Mononuclear cell (primary cell): ENCODE measurements at regions not wholly inside any gene's neighbourhood (a gene's known extent, or its start where the extent isn't known, plus 50 kb on each side); places are given as distances from the start of the nearest gene placed in this dataset.

Experiments used
- H3K27me3 ChIP-seq: 2 replicates; pipeline ENCODE4 v1.6.0; 2011; ENCODE audit warnings: low read length, control low read depth; ENCODE audit not compliant: insufficient read depth
- H3K4me1 ChIP-seq: 2 replicates; pipeline ENCODE4 v1.5.1; 2011; ENCODE audit warnings: mild to moderate bottlenecking, low read length, control low read depth; ENCODE audit not compliant: insufficient read depth
- H3K4me3 ChIP-seq: 2 replicates; pipeline ENCODE4 v1.5.1; 2011; ENCODE audit warnings: mild to moderate bottlenecking, low read length, moderate library complexity
- H3K9me3 ChIP-seq: 2 replicates; pipeline ENCODE4 v1.5.1; 2011; ENCODE audit warnings: low read depth, mild to moderate bottlenecking, control low read depth, low read length

GRCh38 chr5:159697530-159697929, 218.8 kb upstream of the ADRA1B start:
- Histone ChIP-seq H3K4me1 (no peaks in the 10 kb centered on the region), H3K9me3 (no peaks in the 10 kb centered on the region), H3K27me3 (no peaks in the 10 kb centered on the region)

GRCh38 chr5:159698322-159698721, 218.0 kb upstream of the ADRA1B start:
- Histone ChIP-seq H3K9me3 (no peaks in the 10 kb centered on the region), H3K4me3 (no peak overlapping the region), H3K27me3 (no peaks in the 10 kb centered on the region), H3K4me1 (no peaks in the 10 kb centered on the region)

More at GRCh38 chr5:159697530-159697929, 218.8 kb upstream of the ADRA1B start:
- H3K4me3 ChIP-seq, result no peak overlapping the region

GRCh38 chr5:159700016-159700415, 216.3 kb upstream of the ADRA1B start:
- Histone ChIP-seq H3K4me3 (no peak overlapping the region), H3K9me3 (no peaks in the 10 kb centered on the region), H3K4me1 (no peaks in the 10 kb centered on the region), H3K27me3 (no peaks in the 10 kb centered on the region)

GRCh38 chr5:159702301-159702700, 214.0 kb upstream of the ADRA1B start:
- Histone ChIP-seq H3K9me3 (peaks cover 3% of the 10 kb centered on the region), H3K4me1 (no peaks in the 10 kb centered on the region), H3K4me3 (no peak overlapping the region)

DNA sequence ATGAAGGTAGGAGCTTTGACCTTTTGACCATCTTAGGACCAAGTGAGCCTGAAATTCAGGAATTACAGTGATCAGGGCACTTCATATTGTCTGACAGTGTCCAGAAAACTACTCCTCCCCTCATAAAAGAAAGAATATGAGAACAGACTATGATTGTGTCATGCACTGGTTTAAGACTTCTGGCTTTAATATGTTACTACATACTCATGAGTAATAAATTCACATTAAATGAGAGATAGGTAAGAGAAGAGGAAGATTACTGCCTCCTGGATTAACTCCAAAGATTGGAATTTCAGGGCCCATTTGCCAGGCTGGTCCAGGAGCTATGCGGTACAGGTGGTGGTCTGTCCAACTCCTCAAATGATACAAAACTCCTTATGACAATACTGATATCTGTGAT, 213.5 kb upstream of the ADRA1B start:
- peaks cover 8% of the 10 kb centered on the region for H3K9me3 ChIP-seq
- peaks cover 3% of the 10 kb centered on the region for H3K27me3 ChIP-seq
- H3K4me1 ChIP-seq, result no peaks in the 10 kb centered on the region
- H3K4me3 ChIP-seq, result no peak overlapping the region

More at GRCh38 chr5:159702301-159702700, 214.0 kb upstream of the ADRA1B start:
- H3K27me3 ChIP-seq, result no peaks in the 10 kb centered on the region

DNA sequence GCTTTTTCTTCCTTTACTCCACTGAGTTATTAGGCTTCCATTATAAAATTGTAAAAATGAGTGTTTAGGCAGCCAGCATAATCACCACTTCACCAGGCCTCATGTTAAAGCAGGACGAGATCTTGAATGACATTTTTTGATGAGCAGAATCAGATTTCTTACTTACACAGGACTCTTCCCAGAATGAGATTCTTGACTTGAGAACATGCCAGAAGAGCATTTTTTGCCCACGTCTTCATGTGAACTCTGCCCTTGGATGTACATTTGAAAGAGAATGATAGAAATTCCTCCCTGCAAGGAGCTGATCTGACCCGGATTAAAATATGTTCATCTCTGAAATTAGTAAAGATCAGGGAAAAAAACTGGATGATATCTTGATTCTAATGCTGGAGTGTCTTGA, 212.1 kb upstream of the ADRA1B start:
- H3K27me3 ChIP-seq, result peaks cover 6% of the 10 kb centered on the region
- H3K4me3 ChIP-seq, result no peak overlapping the region
- H3K9me3 ChIP-seq, result peaks cover 13% of the 10 kb centered on the region
- H3K4me1 ChIP-seq, result no peaks in the 10 kb centered on the region

GRCh38 chr5:159705948-159706347, 210.3 kb upstream of the ADRA1B start:
- Histone ChIP-seq H3K9me3 (peaks cover 13% of the 10 kb centered on the region), H3K4me1 (no peaks in the 10 kb centered on the region), H3K27me3 (peaks cover 8% of the 10 kb centered on the region), H3K4me3 (no peak overlapping the region)

DNA sequence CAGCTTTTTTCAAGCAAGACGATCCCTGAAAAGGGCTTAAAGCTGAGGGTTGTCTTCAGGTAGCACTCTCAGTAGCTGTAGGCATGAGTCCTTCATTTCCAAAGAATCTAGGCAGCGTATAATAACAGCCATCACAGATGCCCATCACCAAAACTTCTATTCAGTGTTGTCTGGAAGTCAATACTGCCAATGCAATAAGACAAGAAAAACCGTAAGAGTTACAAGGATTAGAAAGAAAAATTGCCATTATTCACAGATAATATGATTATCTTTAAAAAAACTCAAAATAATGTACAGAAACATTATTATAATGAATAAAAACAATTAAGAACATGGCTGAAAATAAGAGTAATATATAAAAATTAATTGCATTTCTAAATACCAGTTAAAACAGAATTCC, 208.2 kb upstream of the ADRA1B start:
- H3K27me3 ChIP-seq, result peaks cover 9% of the 10 kb centered on the region

DNA sequence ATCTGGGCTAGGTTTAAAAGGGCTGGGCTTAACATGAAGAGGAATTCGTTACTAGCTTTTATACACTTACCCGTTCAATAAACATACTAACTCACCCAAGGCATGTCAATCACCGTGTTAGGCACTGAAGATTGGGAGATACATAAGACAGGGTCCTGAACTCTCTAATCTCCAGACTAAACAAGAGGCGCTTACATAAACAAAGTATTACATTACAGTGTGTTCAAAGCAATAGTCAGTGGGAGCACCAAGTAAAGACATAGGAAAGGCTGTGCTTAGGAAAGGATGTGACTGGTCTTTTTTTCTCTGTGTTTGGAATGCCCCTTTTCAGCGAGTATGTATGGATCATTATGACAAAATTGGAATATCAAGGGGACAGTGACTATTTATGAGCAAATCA, 203.6 kb upstream of the ADRA1B start:
- no peaks in the 10 kb centered on the region for H3K4me1 ChIP-seq
- H3K9me3 ChIP-seq, result peaks cover 6% of the 10 kb centered on the region
- no peak overlapping the region for H3K4me3 ChIP-seq
- H3K27me3 ChIP-seq, result peaks cover 8% of the 10 kb centered on the region

More for the DNA sequence above, 208.2 kb upstream of the ADRA1B start:
- Histone ChIP-seq H3K9me3 (peaks cover 13% of the 10 kb centered on the region), H3K4me3 (no peak overlapping the region), H3K4me1 (no peaks in the 10 kb centered on the region)

DNA sequence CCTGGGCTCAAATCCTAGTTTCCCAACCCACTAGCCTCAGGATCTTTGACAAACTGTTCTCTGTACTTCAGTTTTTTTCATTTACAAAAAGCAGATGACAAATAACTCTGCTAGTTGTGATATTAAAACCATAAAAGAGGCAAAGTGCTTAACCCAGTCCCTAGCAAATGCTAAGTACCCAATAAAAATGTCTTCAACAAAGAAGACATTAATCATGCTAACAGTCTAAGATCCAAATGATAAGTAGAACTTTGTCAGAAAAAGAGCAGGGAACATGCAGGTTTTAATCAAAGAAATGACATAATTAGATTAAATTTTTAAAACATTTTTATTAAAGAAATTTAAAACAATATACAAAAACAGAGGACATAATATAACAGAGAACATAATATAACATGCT, 203.0 kb upstream of the ADRA1B start:
- H3K4me1 ChIP-seq, result no peaks in the 10 kb centered on the region
- no peak overlapping the region for H3K4me3 ChIP-seq
- H3K9me3 ChIP-seq, result peaks cover under 1% of the 10 kb centered on the region
- peaks cover 3% of the 10 kb centered on the region for H3K27me3 ChIP-seq

- Histone ChIP-seq H3K4me1 (no peaks in the 10 kb centered on the region), H3K4me3 (no peak overlapping the region), H3K27me3 (peaks cover 3% of the 10 kb centered on the region), H3K9me3 (no peaks in the 10 kb centered on the region)
Measured at GRCh38 chr5:159713773-159714172, 202.5 kb upstream of the ADRA1B start.

- Histone ChIP-seq H3K4me3 (no peak overlapping the region), H3K4me1 (no peaks in the 10 kb centered on the region), H3K9me3 (no peaks in the 10 kb centered on the region), H3K27me3 (peaks cover 5% of the 10 kb centered on the region)
Measured at GRCh38 chr5:159725475-159725874, 190.8 kb upstream of the ADRA1B start.

- no peaks in the 10 kb centered on the region for H3K9me3 ChIP-seq
- H3K27me3 ChIP-seq, result peaks cover 3% of the 10 kb centered on the region
- no peak overlapping the region for H3K4me3 ChIP-seq
- H3K4me1 ChIP-seq, result peaks cover 1% of the 10 kb centered on the region
Measured at GRCh38 chr5:159727167-159727566, 189.1 kb upstream of the ADRA1B start.

DNA sequence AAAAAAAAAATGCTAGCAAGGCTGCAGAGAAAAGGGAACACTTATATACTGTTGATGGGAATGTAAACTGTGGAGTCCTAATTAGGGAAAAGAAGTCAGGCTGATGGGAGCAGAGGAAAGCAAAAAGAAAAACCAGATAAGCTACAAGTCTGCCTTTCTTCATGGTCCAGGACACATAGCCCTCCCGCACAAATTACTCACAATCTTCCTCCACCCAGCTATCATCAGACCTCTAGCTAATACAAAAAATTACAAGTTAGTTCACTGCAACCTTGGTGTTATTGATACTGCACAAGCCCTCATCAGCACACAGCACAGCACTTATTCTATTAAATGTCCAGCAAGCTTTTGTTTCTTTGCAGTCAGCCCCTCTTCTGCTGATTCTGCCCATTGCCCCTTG, 186.0 kb upstream of the ADRA1B start:
- Histone ChIP-seq H3K9me3 (no peaks in the 10 kb centered on the region), H3K4me1 (peaks cover 5% of the 10 kb centered on the region), H3K27me3 (peaks cover 3% of the 10 kb centered on the region), H3K4me3 (no peak overlapping the region)

DNA sequence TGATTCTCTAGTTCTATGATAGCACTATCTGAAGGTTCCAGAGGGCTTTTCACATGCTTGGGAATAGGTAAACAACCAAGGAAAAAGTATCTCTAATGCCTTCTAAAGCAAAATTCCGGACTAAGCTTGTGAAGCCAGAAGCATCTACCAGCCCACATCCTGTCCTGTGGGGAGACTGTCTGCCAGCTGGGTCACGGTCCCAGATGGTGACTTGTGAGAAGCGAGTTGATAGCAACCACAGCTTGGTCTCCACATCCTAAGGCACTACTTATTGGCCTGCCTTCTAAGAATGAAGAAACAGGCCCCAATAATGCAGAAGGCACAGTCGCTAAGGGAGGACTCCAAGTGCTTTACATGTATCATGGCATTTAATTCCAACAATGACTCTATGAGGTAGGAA, 184.1 kb upstream of the ADRA1B start:
- Histone ChIP-seq H3K27me3 (peaks cover 8% of the 10 kb centered on the region), H3K4me1 (peaks cover 5% of the 10 kb centered on the region), H3K4me3 (no peak overlapping the region), H3K9me3 (no peaks in the 10 kb centered on the region)

- no peaks in the 10 kb centered on the region for H3K9me3 ChIP-seq
- H3K4me3 ChIP-seq, result no peak overlapping the region
- peaks cover 5% of the 10 kb centered on the region for H3K4me1 ChIP-seq
- H3K27me3 ChIP-seq, result peaks cover 12% of the 10 kb centered on the region
Measured at GRCh38 chr5:159734366-159734765, 181.9 kb upstream of the ADRA1B start.

DNA sequence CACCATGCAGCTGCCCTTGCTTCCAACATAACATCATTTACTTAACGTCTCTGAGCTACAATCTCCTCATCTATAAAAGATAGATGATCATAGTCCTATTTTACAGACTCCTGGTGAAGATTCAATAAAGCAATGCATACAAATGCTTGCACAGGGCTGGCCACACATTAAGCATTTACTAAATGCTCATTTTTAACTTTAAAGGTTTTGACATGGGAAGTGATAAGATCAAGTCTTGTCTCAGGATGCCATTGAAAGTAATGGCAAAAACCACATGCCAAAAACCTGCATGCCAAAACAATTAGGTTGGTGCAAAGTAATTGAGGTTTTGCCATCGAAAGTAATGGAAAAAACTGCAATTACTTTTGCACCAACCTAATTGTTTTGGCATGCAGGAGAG, 181.2 kb upstream of the ADRA1B start:
- Histone ChIP-seq H3K4me1 (peaks cover 5% of the 10 kb centered on the region), H3K9me3 (no peaks in the 10 kb centered on the region), H3K27me3 (peaks cover 15% of the 10 kb centered on the region), H3K4me3 (no peak overlapping the region)
